H9 (cell line): ENCODE measurements at regions not wholly inside any gene's neighbourhood (a gene's known extent, or its start where the extent isn't known, plus 50 kb on each side); places are given as distances from the start of the nearest gene placed in this dataset.

ENCODE experiments used
- DNase-seq: peaks from one replicate; pipeline ENCODE4 v3.0.0-alpha.2; 2017
- H2AFZ ChIP-seq: one replicate; pipeline ENCODE4 v1.6.1; 2013; ENCODE audit warnings: mild to moderate bottlenecking, low read length, control low read depth, moderate library complexity
- H2AK5ac ChIP-seq: 2 replicates; pipeline ENCODE4 v1.6.1; 2013; ENCODE audit warnings: low read length, control low read depth, mixed read lengths; ENCODE audit not compliant: insufficient read length
- H2BK120ac ChIP-seq: one replicate; pipeline ENCODE4 v1.6.1; 2013; ENCODE audit warnings: low read depth, mild to moderate bottlenecking, low read length, control low read depth, inconsistent platforms; ENCODE audit not compliant: poor library complexity, severe bottlenecking
- H2BK12ac ChIP-seq: 2 replicates; pipeline ENCODE4 v1.6.1; 2013; ENCODE audit warnings: low read length, control low read depth, mixed read lengths, low read depth; ENCODE audit not compliant: insufficient read length
- H2BK15ac ChIP-seq: 2 replicates; pipeline ENCODE4 v1.6.1; 2013; ENCODE audit warnings: low read depth, low read length, control low read depth
- H2BK20ac ChIP-seq: one replicate; pipeline ENCODE4 v1.6.1; 2013; ENCODE audit warnings: low read depth, mild to moderate bottlenecking, low read length, control low read depth, inconsistent platforms; ENCODE audit not compliant: poor library complexity, severe bottlenecking
- H2BK5ac ChIP-seq: 2 replicates; pipeline ENCODE4 v1.6.1; 2013; ENCODE audit warnings: low read length, control low read depth, mixed read lengths; ENCODE audit not compliant: insufficient read length
- H3K14ac ChIP-seq: 2 replicates; pipeline ENCODE4 v1.6.1; 2013; ENCODE audit warnings: low read length, control low read depth; ENCODE audit not compliant: insufficient read depth
- H3K18ac ChIP-seq: 2 replicates; pipeline ENCODE4 v1.6.1; 2013; ENCODE audit warnings: low read depth, mild to moderate bottlenecking, mixed read lengths, low read length, control low read depth; ENCODE audit not compliant: insufficient read length
- H3K23ac ChIP-seq: 2 replicates; pipeline ENCODE4 v1.6.1; 2013; ENCODE audit warnings: low read length, control low read depth, mixed read lengths, low read depth; ENCODE audit not compliant: insufficient read length
- H3K23me2 ChIP-seq: 2 replicates; pipeline ENCODE4 v1.6.1; 2013; ENCODE audit warnings: low read depth, mild to moderate bottlenecking, mixed read lengths, low read length, control low read depth; ENCODE audit not compliant: insufficient read length, poor library complexity, severe bottlenecking
- H3K27ac ChIP-seq: 2 replicates; pipeline ENCODE4 v1.5.1; 2013; ENCODE audit warnings: low read length, control low read depth, mixed read lengths, low read depth; ENCODE audit not compliant: insufficient read length
- H3K27me3 ChIP-seq: 2 replicates; pipeline ENCODE4 v1.6.1; 2013; ENCODE audit warnings: low read length, control low read depth, inconsistent platforms; ENCODE audit not compliant: insufficient read depth
- H3K4ac ChIP-seq: 2 replicates; pipeline ENCODE4 v1.6.1; 2013; ENCODE audit warnings: low read depth, mild to moderate bottlenecking, control low read depth, inconsistent platforms, low read length, moderate library complexity
- H3K4me1 ChIP-seq: 2 replicates; pipeline ENCODE4 v1.6.1; 2013; ENCODE audit warnings: low read length, control low read depth, inconsistent platforms; ENCODE audit not compliant: insufficient read depth
- H3K4me2 ChIP-seq: 2 replicates; pipeline ENCODE4 v1.6.1; 2013; ENCODE audit warnings: low read length, control low read depth, mixed read lengths; ENCODE audit not compliant: insufficient read length, insufficient read depth
- H3K56ac ChIP-seq: 2 replicates; pipeline ENCODE4 v1.6.1; 2013; ENCODE audit warnings: low read depth, mild to moderate bottlenecking, mixed read lengths, low read length, control low read depth; ENCODE audit not compliant: insufficient read length
- H3K79me1 ChIP-seq: 2 replicates; pipeline ENCODE4 v1.6.1; 2013; ENCODE audit warnings: low read depth, mild to moderate bottlenecking, moderate library complexity, low read length, control low read depth, inconsistent platforms; ENCODE audit not compliant: insufficient read depth, poor library complexity, severe bottlenecking
- H3K79me2 ChIP-seq: 2 replicates; pipeline ENCODE4 v1.6.1; 2013; ENCODE audit warnings: low read length, control low read depth, inconsistent platforms; ENCODE audit not compliant: insufficient read depth
- H3K9ac ChIP-seq: 2 replicates; pipeline ENCODE4 v1.6.1; 2013; ENCODE audit warnings: low read length, control low read depth, mixed read lengths; ENCODE audit not compliant: insufficient read length; ENCODE audit errors: extremely low read depth
- H3K9me3 ChIP-seq: one replicate; pipeline ENCODE4 v1.6.1; 2013; ENCODE audit warnings: low read depth, low read length, inconsistent platforms; ENCODE audit not compliant: control insufficient read depth
- H3T11ph ChIP-seq: one replicate; pipeline ENCODE4 v1.6.1; 2013; ENCODE audit warnings: mild to moderate bottlenecking, low read length, control low read depth, inconsistent platforms
- H4K20me1 ChIP-seq: one replicate; pipeline ENCODE4 v1.6.1; 2013; ENCODE audit not compliant: control insufficient read depth, insufficient read length, insufficient read depth
- H4K5ac ChIP-seq: 2 replicates; pipeline ENCODE4 v1.6.1; 2013; ENCODE audit warnings: low read depth, mild to moderate bottlenecking, mixed read lengths, low read length, control low read depth; ENCODE audit not compliant: insufficient read length
- H4K8ac ChIP-seq: replicated peaks from 2 replicates; pipeline ENCODE4 v1.6.1; 2013; ENCODE audit warnings: low read length, control low read depth, mixed read lengths, low read depth; ENCODE audit not compliant: insufficient read length
- H4K91ac ChIP-seq: 2 replicates; pipeline ENCODE4 v1.6.1; 2013; ENCODE audit warnings: low read depth, mild to moderate bottlenecking, moderate library complexity, mixed read lengths, low read length, control low read depth; ENCODE audit not compliant: insufficient read length
- H3K27ac Mint-ChIP-seq, 3 experiments: 2 replicates in 2 of 3; 3 replicates in 1 of 3; pipeline ENCODE4 v1.8.0; 2020 to 2021; ENCODE audit warnings: mixed read lengths in 3 of 3, mild to moderate bottlenecking in 1 of 3, moderate library complexity in 1 of 3
- H3K27me3 Mint-ChIP-seq: 2 replicates; pipeline ENCODE4 v1.8.0; 2021; ENCODE audit warnings: low read depth, mild to moderate bottlenecking, moderate library complexity, mixed read lengths
- H3K36me3 Mint-ChIP-seq, 3 experiments: 2 replicates in 2 of 3; 3 replicates in 1 of 3; pipeline ENCODE4 v1.8.0; 2020 to 2021; ENCODE audit warnings: low read depth in 3 of 3, mixed read lengths in 3 of 3; ENCODE audit not compliant: insufficient read depth in 1 of 3
- H3K4me1 Mint-ChIP-seq, 2 experiments: 2 replicates each; pipeline ENCODE4 v1.8.0; 2020; ENCODE audit warnings: mixed read lengths in 2 of 2
- H3K4me3 Mint-ChIP-seq, 2 experiments: 2 replicates in 1 of 2; 3 replicates in 1 of 2; pipeline ENCODE4 v1.8.0; 2020 to 2021; ENCODE audit warnings: mild to moderate bottlenecking in 2 of 2, mixed read lengths in 2 of 2, moderate library complexity in 1 of 2
- H3K9me3 Mint-ChIP-seq, 2 experiments: 2 replicates in 1 of 2; 3 replicates in 1 of 2; pipeline ENCODE4 v1.8.0; 2020; ENCODE audit warnings: mild to moderate bottlenecking in 2 of 2, mixed read lengths in 2 of 2, moderate library complexity in 1 of 2
- WGBS: extraction: QIAGEN DNeasy Blood & Tissue Kit; methylation state at CpG from one replicate; pipeline ENCODE4 v1.1.7; 2013; ENCODE audit warnings: missing lambda C conversion rate, low lambda C conversion rate, mixed read lengths; ENCODE audit not compliant: insufficient read length; ENCODE audit errors: extremely low coverage; 5-methylcytosine and 5-hydroxymethylcytosine counted together
- TF ChIP-seq, protein P1 (sequence below): fragments of 200-600 bp; sonication (generic); conservative IDR thresholded peaks from 3 replicates; pipeline ENCODE4 v1.8.0; 2021; ENCODE audit warnings: antibody characterized with exemption, mild to moderate bottlenecking

DNA sequence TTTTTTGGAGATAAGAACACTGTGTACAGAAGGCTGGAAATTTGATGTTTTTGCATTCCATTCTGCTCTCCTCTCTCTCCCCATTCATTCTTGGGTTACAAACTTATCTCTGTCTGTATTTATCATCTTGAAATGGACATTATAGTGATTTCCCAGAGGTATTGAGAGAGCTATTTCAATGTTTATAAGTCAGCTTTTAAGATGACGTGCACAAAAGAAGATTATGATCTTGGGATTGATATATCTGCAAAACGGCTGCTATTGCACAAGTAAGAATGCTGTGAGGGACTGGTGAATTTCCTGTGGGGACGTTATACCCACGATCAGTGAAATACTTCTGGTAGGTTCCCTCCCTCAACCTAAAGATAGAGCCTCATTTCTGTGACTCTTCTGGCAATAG is 61.0 kb upstream of the DTNA start:
- WGBS: no CpG with 5 or more reads among the region's 4 CpGs
- DNase-seq: no peak
- H3K4me3 Mint-ChIP-seq: no peak overlapping the region

More for the DNA sequence above, 61.0 kb upstream of the DTNA start:
- H3K27me3 Mint-ChIP-seq: no peaks in the 10 kb centered on the region
- no peak overlapping the region for H3K14ac ChIP-seq
- no peak overlapping the region for H3K27ac Mint-ChIP-seq
- no peak overlapping the region for H4K91ac ChIP-seq
- no peak overlapping the region for H4K5ac ChIP-seq
- H4K8ac ChIP-seq: no peak overlapping the region
- no peak overlapping the region for H3K4me2 ChIP-seq
- no peaks in the 10 kb centered on the region for H3K79me1 ChIP-seq
- H3K9me3 Mint-ChIP-seq: no peaks in the 10 kb centered on the region
- H2BK15ac ChIP-seq: no peak overlapping the region
- peaks cover 8% of the 10 kb centered on the region; the same call in 1 of the 2 replicates for H3K4me1 ChIP-seq
- H3K27ac ChIP-seq: no peak overlapping the region
- no peak overlapping the region for H3K56ac ChIP-seq
- no peaks in the 10 kb centered on the region for H4K20me1 ChIP-seq
- H3K4ac ChIP-seq: no peak overlapping the region
- peaks cover 19 to 35% of the 10 kb centered on the region in 2 experiments for H3K4me1 Mint-ChIP-seq
- H2BK20ac ChIP-seq: no peak overlapping the region
- no peaks in the 10 kb centered on the region for H3K9me3 ChIP-seq
- H2BK5ac ChIP-seq: no peak overlapping the region
- H3K23ac ChIP-seq: no peak overlapping the region
- TF ChIP-seq, protein P1, sequence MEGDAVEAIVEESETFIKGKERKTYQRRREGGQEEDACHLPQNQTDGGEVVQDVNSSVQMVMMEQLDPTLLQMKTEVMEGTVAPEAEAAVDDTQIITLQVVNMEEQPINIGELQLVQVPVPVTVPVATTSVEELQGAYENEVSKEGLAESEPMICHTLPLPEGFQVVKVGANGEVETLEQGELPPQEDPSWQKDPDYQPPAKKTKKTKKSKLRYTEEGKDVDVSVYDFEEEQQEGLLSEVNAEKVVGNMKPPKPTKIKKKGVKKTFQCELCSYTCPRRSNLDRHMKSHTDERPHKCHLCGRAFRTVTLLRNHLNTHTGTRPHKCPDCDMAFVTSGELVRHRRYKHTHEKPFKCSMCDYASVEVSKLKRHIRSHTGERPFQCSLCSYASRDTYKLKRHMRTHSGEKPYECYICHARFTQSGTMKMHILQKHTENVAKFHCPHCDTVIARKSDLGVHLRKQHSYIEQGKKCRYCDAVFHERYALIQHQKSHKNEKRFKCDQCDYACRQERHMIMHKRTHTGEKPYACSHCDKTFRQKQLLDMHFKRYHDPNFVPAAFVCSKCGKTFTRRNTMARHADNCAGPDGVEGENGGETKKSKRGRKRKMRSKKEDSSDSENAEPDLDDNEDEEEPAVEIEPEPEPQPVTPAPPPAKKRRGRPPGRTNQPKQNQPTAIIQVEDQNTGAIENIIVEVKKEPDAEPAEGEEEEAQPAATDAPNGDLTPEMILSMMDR: no peak
- H2BK120ac ChIP-seq: no peak overlapping the region
- H2AK5ac ChIP-seq: no peak overlapping the region
- no peaks in the 10 kb centered on the region for H3K79me2 ChIP-seq
- no peaks in the 10 kb centered on the region for H3K36me3 Mint-ChIP-seq
- H3K9ac ChIP-seq: no peak overlapping the region
- no peak overlapping the region for H2AFZ ChIP-seq
- H3T11ph ChIP-seq: no peak overlapping the region
- no peak overlapping the region for H2BK12ac ChIP-seq
- no peaks in the 10 kb centered on the region for H3K27me3 ChIP-seq
- no peaks in the 10 kb centered on the region for H3K23me2 ChIP-seq
- H3K18ac ChIP-seq: no peak overlapping the region
